Effector memory CD4-positive, alpha-beta T cell (primary cell): ENCODE measurements at regions not wholly inside any gene's neighbourhood (a gene's known extent, or its start where the extent isn't known, plus 50 kb on each side); places are given as distances from the start of the nearest gene placed in this dataset.

Experiments
- DNase-seq, 3 donors: peaks; one replicate each; pipeline ENCODE4 v3.0.0-alpha.2; 2020
- H3K27ac ChIP-seq: 2 replicates; pipeline ENCODE4 v1.7.0; 2013; ENCODE audit warnings: mild to moderate bottlenecking, low read length, moderate library complexity; ENCODE audit not compliant: insufficient read depth, poor library complexity, severe bottlenecking
- H3K27me3 ChIP-seq: replicated peaks from 2 replicates; pipeline ENCODE4 v1.7.0; 2013; ENCODE audit warnings: mild to moderate bottlenecking, low read length; ENCODE audit not compliant: insufficient read depth, control insufficient read depth, poor library complexity, severe bottlenecking
- H3K36me3 ChIP-seq: 2 replicates; pipeline ENCODE4 v1.7.0; 2013; ENCODE audit warnings: mild to moderate bottlenecking, low read length, moderate library complexity; ENCODE audit not compliant: control insufficient read depth, insufficient read depth
- H3K4me1 ChIP-seq: 2 replicates; pipeline ENCODE4 v1.7.0; 2013; ENCODE audit warnings: low read length, mild to moderate bottlenecking; ENCODE audit not compliant: control insufficient read depth, insufficient read depth, poor library complexity, severe bottlenecking
- H3K4me3 ChIP-seq: 2 replicates; pipeline ENCODE4 v1.7.0; 2013; ENCODE audit warnings: low read length, low read depth, mild to moderate bottlenecking; ENCODE audit not compliant: insufficient read depth, poor library complexity, severe bottlenecking
- H3K9me3 ChIP-seq: 2 replicates; pipeline ENCODE4 v1.7.0; 2013; ENCODE audit warnings: mild to moderate bottlenecking, low read length, moderate library complexity; ENCODE audit not compliant: control insufficient read depth

- H3K36me3 ChIP-seq = no peaks in the 10 kb centered on the region
- H3K27ac ChIP-seq = no peak overlapping the region
- no peak for DNase-seq
- H3K4me1 ChIP-seq = no peaks in the 10 kb centered on the region
- no peaks in the 10 kb centered on the region for H3K27me3 ChIP-seq
- no peak overlapping the region for H3K4me3 ChIP-seq
- no peaks in the 10 kb centered on the region for H3K9me3 ChIP-seq
Measured at GRCh38 chr15:31799319-31799714, 231.0 kb upstream of the CHRNA7 start.

- DNase-seq = no peak
- no peaks in the 10 kb centered on the region for H3K36me3 ChIP-seq
Measured at GRCh38 chr15:31799715-31800321, 230.5 kb upstream of the CHRNA7 start.

GRCh38 chr15:31801152-31801551 is 229.2 kb upstream of the CHRNA7 start:
- DNase-seq = no peak
- Histone ChIP-seq H3K27ac (no peak overlapping the region), H3K27me3 (no peaks in the 10 kb centered on the region), H3K4me1 (no peaks in the 10 kb centered on the region), H3K4me3 (no peak overlapping the region), H3K36me3 (no peaks in the 10 kb centered on the region), H3K9me3 (no peaks in the 10 kb centered on the region)

More at GRCh38 chr15:31799715-31800321, 230.5 kb upstream of the CHRNA7 start:
- Histone ChIP-seq H3K4me1 (no peaks in the 10 kb centered on the region), H3K4me3 (no peak overlapping the region), H3K27ac (no peak overlapping the region), H3K27me3 (no peaks in the 10 kb centered on the region), H3K9me3 (no peaks in the 10 kb centered on the region)

DNA sequence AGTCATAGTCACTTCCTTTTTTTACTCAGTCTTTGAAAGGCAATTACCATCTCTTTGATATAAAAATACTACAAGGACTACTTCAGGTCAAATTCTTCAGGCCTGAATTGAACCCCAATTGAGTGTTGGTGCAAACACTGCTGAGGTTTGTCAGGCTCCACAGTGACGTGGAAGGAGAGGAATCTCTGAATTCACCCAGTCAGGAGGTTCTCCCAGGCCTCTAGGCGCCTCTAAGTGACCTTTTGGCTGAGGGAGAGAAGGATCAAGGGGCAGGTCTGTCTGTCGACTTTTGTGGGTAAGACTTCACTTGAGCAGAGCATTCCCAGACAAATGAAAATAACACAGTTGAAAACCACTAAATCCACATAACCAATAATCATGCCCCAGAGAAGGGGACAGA is 227.6 kb upstream of the CHRNA7 start:
- DNase-seq = no peak
- H3K4me3 ChIP-seq = no peak overlapping the region
- H3K27ac ChIP-seq = no peak overlapping the region
- no peaks in the 10 kb centered on the region for H3K4me1 ChIP-seq
- H3K36me3 ChIP-seq = no peaks in the 10 kb centered on the region
- no peaks in the 10 kb centered on the region for H3K27me3 ChIP-seq
- H3K9me3 ChIP-seq = no peaks in the 10 kb centered on the region

- H3K36me3 ChIP-seq = no peaks in the 10 kb centered on the region
- no peaks in the 10 kb centered on the region for H3K9me3 ChIP-seq
- DNase-seq = no peak
- H3K27ac ChIP-seq = no peak overlapping the region
- H3K4me1 ChIP-seq = no peaks in the 10 kb centered on the region
- no peaks in the 10 kb centered on the region for H3K27me3 ChIP-seq
- no peak overlapping the region for H3K4me3 ChIP-seq
Measured at GRCh38 chr15:31803388-31803884, 226.9 kb upstream of the CHRNA7 start.

DNA sequence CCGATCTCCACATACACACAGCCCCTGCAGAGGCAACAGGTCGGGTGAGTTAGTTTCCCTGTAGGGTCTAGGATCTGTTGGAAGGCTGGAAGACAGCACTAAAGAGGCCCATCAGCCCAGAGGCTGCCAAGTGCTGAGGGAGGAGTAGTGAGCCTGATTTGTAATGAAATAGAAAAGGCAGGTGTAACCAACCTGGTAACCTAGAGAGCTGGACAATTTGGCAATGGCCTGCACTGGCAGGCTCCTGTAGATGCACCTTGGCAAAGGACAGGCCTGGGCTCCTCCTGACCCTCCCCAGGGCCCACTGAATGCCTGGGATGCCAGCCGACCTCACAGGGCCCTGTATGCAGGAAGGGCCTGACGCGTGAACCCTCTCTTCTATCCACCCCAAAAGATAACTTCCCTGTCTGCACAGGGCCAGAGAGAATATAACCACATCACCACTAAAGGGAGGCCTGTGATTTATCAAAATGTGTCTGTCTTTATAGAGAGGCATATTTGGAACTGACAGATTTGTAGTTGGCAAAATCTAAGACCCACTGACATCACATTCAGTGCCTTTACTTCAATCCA is 225.1 kb upstream of the CHRNA7 start:
- DNase-seq = no peak
- Histone ChIP-seq H3K27ac (no peak overlapping the region), H3K9me3 (no peaks in the 10 kb centered on the region), H3K36me3 (no peaks in the 10 kb centered on the region), H3K27me3 (no peaks in the 10 kb centered on the region), H3K4me1 (no peaks in the 10 kb centered on the region), H3K4me3 (no peak overlapping the region)

DNA sequence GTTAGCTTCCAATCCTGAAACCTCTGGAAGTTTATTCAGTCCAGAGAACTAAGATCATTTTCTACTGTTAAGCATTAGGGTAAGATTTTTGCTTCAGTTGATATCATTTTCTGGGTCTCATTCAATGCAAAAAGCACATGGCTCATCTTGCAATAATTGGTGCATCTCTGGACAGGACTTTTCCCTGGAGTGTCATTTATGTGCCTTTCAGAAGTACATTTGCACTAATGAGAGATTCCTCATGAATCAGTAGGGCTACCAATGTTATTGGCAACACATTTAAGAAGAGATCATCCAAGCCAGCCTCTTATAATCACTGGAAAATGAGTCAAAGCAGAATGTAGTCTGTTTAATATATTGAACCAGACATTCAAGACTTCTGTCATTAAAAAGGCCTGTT is 224.2 kb upstream of the CHRNA7 start:
- no peak for DNase-seq
- H3K27ac ChIP-seq = no peak overlapping the region
- no peaks in the 10 kb centered on the region for H3K9me3 ChIP-seq
- H3K4me3 ChIP-seq = no peak overlapping the region
- H3K36me3 ChIP-seq = no peaks in the 10 kb centered on the region
- no peaks in the 10 kb centered on the region for H3K27me3 ChIP-seq
- no peaks in the 10 kb centered on the region for H3K4me1 ChIP-seq

GRCh38 chr15:31811641-31812040 is 218.7 kb upstream of the CHRNA7 start:
- H3K4me3 ChIP-seq = no peak overlapping the region
- no peaks in the 10 kb centered on the region for H3K27me3 ChIP-seq
- no peak for DNase-seq
- no peaks in the 10 kb centered on the region for H3K4me1 ChIP-seq
- H3K9me3 ChIP-seq = no peaks in the 10 kb centered on the region
- no peaks in the 10 kb centered on the region for H3K36me3 ChIP-seq
- no peak overlapping the region for H3K27ac ChIP-seq

DNA sequence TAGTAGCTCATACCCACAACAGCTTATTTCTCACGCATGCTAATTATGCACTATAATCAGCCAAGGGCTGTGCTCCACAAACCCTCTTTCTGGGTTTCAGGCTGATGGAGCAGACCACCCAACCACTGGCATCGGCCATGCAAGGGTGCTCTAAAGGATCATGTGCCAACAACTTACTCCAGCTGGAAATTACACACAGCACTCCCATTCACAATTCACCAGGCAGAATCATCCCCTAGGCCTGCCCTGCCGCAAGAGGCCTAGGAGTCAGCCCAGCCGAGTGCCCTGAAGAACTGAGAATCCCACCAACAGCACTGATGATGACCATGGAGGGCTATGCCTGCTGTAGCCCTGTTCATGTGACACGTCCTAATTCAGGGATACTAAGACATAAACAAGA is 216.2 kb upstream of the CHRNA7 start:
- H3K4me1 ChIP-seq = no peaks in the 10 kb centered on the region
- no peaks in the 10 kb centered on the region for H3K36me3 ChIP-seq
- H3K9me3 ChIP-seq = no peaks in the 10 kb centered on the region
- no peak for DNase-seq
- no peak overlapping the region for H3K4me3 ChIP-seq
- H3K27me3 ChIP-seq = no peaks in the 10 kb centered on the region
- H3K27ac ChIP-seq = no peak overlapping the region

DNA sequence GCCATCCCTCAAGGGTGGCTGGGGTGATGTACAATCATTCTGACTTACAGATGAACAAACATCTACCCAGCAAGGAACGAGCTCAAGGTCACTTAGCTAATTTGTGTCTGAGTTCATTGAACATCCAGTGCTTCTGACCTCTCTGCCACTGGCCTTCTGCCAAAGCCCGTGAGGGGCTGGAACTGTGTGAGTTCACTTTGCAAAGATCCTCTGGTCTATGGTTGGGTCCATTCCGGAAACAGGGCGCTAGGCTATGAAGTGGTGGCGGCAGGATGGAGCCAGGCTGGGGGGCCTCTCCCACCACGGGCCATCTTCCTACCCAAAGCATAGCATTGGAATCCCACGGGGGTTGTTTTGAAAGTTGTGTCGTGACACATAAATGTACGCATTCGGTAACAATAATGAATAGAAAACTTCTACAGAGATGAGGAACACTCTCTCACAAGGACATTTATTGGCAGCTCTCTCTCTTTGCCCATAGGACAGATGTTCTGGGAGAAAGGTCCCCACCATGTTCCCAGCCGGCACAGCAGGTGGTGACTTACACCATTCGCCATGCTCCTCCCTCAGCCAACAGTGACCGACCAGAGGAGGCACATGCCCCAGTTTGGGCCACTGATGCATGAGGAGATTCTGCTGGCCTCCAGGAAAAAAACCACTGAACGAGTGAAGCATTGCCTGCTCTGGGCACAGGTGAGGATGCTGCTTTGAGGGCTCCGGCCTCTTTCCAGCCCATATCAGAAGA is 214.7 kb upstream of the CHRNA7 start:
- no peaks in the 10 kb centered on the region for H3K9me3 ChIP-seq
- no peak for DNase-seq
- H3K4me1 ChIP-seq = no peaks in the 10 kb centered on the region
- no peak overlapping the region for H3K4me3 ChIP-seq
- no peaks in the 10 kb centered on the region for H3K27me3 ChIP-seq
- H3K36me3 ChIP-seq = no peaks in the 10 kb centered on the region
- no peak overlapping the region for H3K27ac ChIP-seq
